GM18499 (cell line): ENCODE measurements at regions not wholly inside any gene's neighbourhood (a gene's known extent, or its start where the extent isn't known, plus 50 kb on each side); places are given as distances from the start of the nearest gene placed in this dataset.

Experiments used
- ATAC-seq: cut with Tn5 transposase; IDR thresholded peaks from one replicate; pipeline ENCODE4 v1.9.1; 2021; ENCODE audit warnings: moderate number of reproducible peaks; ENCODE audit not compliant: insufficient read depth, unreplicated experiment

DNA sequence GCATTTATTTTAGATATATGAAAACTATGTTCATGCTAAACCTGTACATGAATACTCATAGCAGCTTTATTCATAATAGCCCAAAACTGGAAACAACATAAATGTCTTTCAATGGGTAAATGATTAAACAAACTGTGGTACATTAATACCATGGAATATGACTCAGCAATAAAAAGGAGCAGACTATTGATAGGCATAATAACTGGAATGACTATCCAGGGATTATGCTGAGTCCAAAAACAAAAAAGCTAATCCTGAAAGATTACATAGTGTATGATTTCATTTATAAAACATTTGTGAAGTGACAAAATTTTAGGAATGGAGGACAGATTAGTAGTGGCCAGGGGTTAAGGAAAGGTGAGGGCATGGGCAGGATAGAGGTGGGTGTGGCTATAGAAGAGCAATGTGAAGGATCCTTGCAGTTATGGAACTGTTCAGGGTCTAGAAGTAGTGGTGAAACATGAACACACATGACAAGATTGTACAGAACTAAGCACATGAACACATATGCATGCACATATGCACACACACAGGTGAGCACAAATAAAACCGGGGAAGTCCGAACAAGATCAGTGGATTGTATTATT is 61.1 kb upstream of the CDKN3 start:
- ATAC-seq: no peak

DNA sequence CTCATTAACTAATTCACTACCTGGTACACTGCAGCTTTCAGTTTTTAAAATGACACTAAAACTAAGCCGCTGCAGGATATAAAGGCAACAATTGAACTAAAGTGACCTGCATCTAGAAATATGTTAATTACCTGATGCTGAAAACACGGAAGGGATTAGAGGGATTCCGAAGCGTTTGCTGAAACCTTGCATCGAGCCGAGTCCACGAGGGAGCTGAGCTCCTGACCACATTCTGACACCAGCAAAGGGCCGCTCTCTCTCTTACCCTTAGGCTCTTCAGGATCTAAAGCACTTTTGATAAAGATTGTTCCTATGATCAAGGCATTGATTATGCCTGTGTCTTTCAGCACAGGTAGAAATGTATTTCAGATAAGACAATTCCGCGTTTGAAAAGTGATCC is 59.5 kb upstream of the CDKN3 start:
- no peak for ATAC-seq

DNA sequence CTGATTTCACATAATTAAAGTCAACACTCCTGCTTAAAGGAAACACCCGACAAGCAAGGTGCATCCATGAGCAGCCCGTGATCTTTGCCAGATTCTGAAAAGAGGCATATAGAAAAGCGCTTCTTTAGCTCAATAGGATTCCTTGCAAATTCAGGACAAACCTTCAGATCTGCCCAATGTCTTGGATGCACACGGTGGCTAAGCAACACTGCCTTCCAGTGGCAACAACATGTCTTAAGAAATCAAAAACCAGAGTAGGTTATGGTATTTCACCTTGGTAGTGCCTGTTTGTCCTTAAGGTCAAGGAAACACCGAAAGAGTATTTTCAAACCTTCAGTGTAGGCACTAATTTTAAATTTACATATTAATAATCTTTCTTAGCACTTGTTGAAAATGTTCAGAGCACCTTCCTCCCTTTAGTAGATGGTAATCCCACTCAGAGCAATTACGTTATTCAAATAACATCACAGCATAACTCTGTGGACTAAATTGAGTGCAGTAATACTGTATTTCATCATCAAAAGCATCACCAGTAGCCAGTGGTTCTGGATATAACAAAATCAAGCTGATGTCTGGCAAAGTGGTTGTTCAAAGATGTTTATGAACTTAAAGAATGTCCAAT is 58.0 kb upstream of the CDKN3 start:
- no peak for ATAC-seq

DNA sequence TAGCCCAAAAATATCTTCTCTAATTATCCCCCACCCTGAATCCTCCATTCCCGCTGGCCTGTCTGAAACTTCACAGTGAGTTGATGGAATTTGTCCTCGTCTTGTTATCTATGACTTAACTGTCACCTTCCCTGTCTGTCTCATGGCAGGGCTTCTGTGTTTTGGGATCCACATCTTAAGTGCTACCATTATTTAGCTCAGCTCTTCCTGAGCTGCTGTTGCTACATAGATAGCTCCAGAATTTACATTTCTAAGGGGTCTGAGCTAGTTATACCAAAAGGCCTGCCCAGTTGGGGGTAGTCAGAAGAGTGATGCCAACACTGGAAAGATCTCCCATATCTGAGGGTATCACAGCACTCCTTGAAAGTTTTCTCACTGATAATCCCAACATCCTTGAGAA is 57.0 kb upstream of the CDKN3 start:
- ATAC-seq: no peak

DNA sequence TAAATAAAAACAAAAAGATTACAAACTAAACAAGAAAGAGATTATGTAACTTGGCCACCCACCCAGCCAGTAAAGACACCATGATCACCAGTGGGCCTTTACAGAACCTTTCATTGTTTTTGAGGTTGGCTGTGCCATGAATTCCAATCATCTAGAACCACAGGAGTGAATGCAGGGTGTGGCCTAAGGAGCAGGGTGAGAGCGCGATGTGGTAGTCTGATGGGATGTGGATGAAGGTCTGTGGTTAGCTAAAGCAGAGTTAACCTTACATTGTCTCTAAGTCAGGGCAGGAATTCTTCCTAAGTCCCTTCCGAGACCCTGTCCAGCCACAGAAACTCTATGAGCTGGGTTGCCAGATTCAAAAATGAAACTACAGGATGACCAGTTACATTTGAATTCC is 54.0 kb upstream of the CDKN3 start:
- no peak for ATAC-seq

DNA sequence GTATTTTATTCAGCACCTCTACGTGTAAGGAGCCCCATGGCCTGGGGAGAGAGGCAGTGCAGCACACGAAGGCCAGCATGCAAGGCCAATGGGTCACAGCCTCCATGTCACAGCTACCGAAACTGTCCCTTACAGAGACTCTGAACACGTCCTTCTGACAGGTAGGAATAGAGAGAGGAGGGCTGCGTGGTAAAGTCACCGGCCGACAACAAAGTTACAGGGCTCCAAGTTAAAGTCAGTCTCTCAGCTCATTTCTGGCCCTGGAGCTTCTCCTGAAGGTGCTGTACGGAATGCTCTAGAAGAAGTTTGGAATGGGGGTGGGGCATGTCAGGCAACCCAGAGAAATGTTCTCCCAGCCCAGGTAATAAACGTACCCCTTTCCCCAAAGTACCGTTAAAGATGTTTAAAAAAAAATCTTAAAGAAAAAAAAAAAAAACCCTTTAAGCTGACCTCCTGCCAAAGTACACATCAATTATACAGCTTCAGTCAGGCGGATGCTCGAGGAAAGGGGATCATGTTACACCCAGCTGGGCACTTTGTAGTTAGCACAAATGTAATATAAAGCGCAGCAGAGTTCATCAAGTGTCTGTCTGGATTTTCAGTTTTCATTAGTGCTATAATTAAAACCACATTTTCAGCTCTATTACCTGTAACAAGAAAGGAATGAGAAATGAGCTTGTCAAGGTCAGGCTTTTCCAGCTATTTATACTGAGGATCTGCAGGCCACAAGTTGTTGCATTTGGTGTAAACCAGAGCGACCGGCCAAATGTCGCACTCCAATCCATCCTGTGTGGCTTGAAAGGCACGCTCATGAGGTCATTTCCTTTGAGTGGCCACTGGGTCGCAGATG is 53.3 kb upstream of the CDKN3 start:
- ATAC-seq: no peak

DNA sequence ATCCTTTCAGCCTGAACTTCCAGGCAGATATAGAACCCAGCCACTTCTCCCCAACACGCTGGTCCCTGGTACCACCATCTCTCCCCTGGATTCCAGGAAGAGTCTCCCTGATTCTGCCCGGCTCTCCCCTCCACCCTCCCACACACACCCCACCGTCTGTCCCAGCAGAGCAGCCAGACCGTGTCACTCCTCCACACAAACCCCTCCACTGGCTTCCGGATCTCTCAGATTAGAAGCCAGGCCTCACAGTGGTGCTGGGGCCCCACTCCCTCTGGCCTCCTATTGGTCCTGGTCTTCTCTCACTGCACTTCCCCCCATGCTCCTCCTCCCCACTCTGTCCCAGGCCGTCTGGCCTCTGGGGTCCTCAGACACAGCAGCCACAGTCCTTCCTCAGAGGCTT is 52.4 kb upstream of the CDKN3 start:
- no peak for ATAC-seq

DNA sequence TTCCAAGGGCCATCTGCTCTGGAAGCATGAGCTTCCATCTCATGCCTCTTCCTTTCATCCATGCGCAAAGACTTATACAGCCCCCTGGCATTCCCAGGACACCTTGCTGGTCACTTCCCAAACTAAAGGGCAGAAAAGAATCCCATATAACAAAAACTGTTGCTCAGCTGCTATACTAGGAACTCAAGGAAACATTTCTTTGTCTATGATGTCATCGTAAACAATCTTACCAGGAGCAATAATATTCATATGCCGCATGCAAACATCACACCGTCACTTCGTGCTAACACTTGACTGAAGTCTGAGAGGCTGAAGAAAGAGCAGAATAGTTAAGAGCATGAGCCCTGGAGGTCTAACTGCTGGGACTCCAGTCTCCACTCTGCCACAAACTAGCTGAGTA is 50.5 kb upstream of the CDKN3 start:
- no peak for ATAC-seq
